GM12878 (cell line): ENCODE measurements at regions not wholly inside any gene's neighbourhood (a gene's known extent, or its start where the extent isn't known, plus 50 kb on each side); places are given as distances from the start of the nearest gene placed in this dataset.
A peak's percentile ranks its signal among the peaks of the same experiment; 100 is the strongest.

Experiments
- CHD1 ChIP-seq: IDR thresholded peaks from 2 replicates; pipeline ENCODE4 v1.6.1; 2012; ENCODE audit warnings: low read depth, low read length, improper control_type of control experiment
- DPF2 ChIP-seq: fragments of 450-650 bp; IDR thresholded peaks from 2 replicates; pipeline ENCODE4 v1.6.1; 2017; ENCODE audit warnings: mild to moderate bottlenecking
- ESRRA ChIP-seq: IDR thresholded peaks from 2 replicates; pipeline ENCODE4 v1.6.1; 2012; ENCODE audit warnings: mild to moderate bottlenecking, low read length, improper control_type of control experiment
- GABPA ChIP-seq: IDR thresholded peaks from 2 replicates; pipeline ENCODE4 v1.6.1; 2014; ENCODE audit warnings: antibody characterized with exemption, low read depth, mild to moderate bottlenecking, inconsistent platforms
- MYB ChIP-seq: fragments of 150-350 bp; IDR thresholded peaks from 2 replicates; pipeline ENCODE4 v1.6.1; 2014; ENCODE audit warnings: mild to moderate bottlenecking, low read depth, low read length, borderline replicate concordance
- NFXL1 ChIP-seq: fragments of 450-650 bp; IDR thresholded peaks from 2 replicates; pipeline ENCODE4 v1.6.1; 2017; ENCODE audit warnings: antibody characterized with exemption, mild to moderate bottlenecking, borderline replicate concordance
- RAD21 ChIP-seq: IDR thresholded peaks from 2 replicates; pipeline ENCODE4 v1.6.1; 2011; ENCODE audit warnings: mild to moderate bottlenecking, low read depth, low read length, moderate library complexity; ENCODE audit not compliant: insufficient read depth
- SMAD1 ChIP-seq: fragments of 450-650 bp; IDR thresholded peaks from 2 replicates; pipeline ENCODE4 v1.6.1; 2018; ENCODE audit warnings: mild to moderate bottlenecking, low read depth; ENCODE audit not compliant: partially characterized antibody
- SREBF2 ChIP-seq: IDR thresholded peaks from 2 replicates; pipeline ENCODE4 v1.6.1; 2012; ENCODE audit warnings: mild to moderate bottlenecking, low read length
- SRF ChIP-seq, 2 experiments: IDR thresholded peaks; 2 replicates each; pipeline ENCODE4 v1.6.1; 2011; ENCODE audit warnings: low read depth in 2 of 2, low read length in 2 of 2, mild to moderate bottlenecking in 1 of 2, moderate library complexity in 1 of 2
- STAT3 ChIP-seq: IDR thresholded peaks from 2 replicates; pipeline ENCODE4 v1.6.1; 2011; ENCODE audit warnings: low read depth, low read length, improper control_type of control experiment
- WRNIP1 ChIP-seq: IDR thresholded peaks from 2 replicates; pipeline ENCODE4 v1.6.1; 2011; ENCODE audit warnings: low read depth, low read length, improper control_type of control experiment, borderline replicate concordance
- ZNF207 ChIP-seq: fragments of 450-650 bp; IDR thresholded peaks from 2 replicates; pipeline ENCODE4 v1.6.1; 2014; ENCODE audit warnings: antibody characterized with exemption, mild to moderate bottlenecking, borderline replicate concordance
- ZNF24 ChIP-seq: fragments of 450-650 bp; IDR thresholded peaks from 2 replicates; pipeline ENCODE4 v1.6.1; 2017; ENCODE audit warnings: antibody characterized with exemption, mild to moderate bottlenecking
- TF ChIP-seq, protein P1 (sequence below): IDR thresholded peaks from 2 replicates; pipeline ENCODE4 v1.6.1; 2011; ENCODE audit warnings: mild to moderate bottlenecking, low read depth, low read length, moderate library complexity; ENCODE audit not compliant: insufficient replicate concordance
- TF ChIP-seq, protein P2 (sequence below): fragments of 150-350 bp; IDR thresholded peaks from 2 replicates; pipeline ENCODE4 v1.6.1; 2014; ENCODE audit warnings: mild to moderate bottlenecking, low read depth, low read length
- TF ChIP-seq, protein P3 (sequence below): IDR thresholded peaks from 2 replicates; pipeline ENCODE4 v1.6.1; 2012; ENCODE audit warnings: improper control_type of control experiment, low read depth, low read length; ENCODE audit not compliant: insufficient replicate concordance
- TF ChIP-seq, protein P4 (sequence below): fragments of 450-650 bp; IDR thresholded peaks from 2 replicates; pipeline ENCODE4 v1.6.1; 2017; ENCODE audit warnings: borderline replicate concordance
- TF ChIP-seq, protein P5 (sequence below): fragments of 450-650 bp; IDR thresholded peaks from 2 replicates; pipeline ENCODE4 v1.6.1; 2017; ENCODE audit warnings: mild to moderate bottlenecking, low read depth, inconsistent platforms; ENCODE audit not compliant: poor library complexity, severe bottlenecking

DNA sequence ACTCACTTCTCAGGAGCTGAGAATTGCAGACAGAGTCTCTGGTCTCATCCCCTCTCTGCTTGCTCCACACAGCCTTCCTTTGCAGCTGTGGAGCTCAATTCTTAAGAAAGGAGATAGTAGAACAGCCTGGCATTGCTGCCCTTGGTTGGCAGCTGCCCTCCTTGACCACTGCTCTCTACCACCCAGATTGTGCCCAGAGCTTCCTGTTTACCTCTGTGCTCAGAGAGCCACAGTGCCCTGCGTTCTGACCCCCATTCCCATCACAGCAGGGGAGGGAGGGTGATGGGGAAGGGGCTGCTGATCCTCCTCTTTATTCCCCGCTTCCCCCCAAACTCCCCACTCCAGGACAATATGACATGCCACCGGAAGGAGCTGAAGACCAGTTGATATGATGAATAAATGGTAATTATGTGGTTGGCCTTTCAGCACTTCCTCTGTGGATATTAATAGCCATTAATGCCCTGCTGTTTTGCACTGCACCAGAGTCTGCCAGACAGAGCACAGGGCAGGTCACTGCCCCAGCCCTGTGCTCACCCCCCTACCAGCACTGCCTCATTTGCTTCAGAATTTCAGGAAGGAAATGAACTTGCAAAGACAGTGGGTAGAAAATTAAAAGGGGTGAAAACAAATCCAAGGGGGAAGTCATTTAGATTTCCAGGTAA, 426.8 kb upstream of the CADM1 start (continued):
- TF ChIP-seq ESRRA (no peak), ZNF207 (no peak), STAT3 (no peak), WRNIP1 (no peak), MYB (no peak), RAD21 (no peak), GABPA (no peak), SREBF2 (no peak), ZNF24 (0 out of 2 replicates have a peak, but pooled peaks have one; percentile 58), SMAD1 (no peak), DPF2 (peak; percentile 61; the same call in 1 of the 2 replicates), SRF (IDR thresholded peaks at IDR 0.05; ENCODE audit: low read depth in 2 of 2, low read length in 2 of 2) (0 out of 4 replicates have a peak, but pooled peaks of 1 of the 2 experiments have one; percentile 25), NFXL1 (no peak), CHD1 (no peak)
- TF ChIP-seq, protein P1, sequence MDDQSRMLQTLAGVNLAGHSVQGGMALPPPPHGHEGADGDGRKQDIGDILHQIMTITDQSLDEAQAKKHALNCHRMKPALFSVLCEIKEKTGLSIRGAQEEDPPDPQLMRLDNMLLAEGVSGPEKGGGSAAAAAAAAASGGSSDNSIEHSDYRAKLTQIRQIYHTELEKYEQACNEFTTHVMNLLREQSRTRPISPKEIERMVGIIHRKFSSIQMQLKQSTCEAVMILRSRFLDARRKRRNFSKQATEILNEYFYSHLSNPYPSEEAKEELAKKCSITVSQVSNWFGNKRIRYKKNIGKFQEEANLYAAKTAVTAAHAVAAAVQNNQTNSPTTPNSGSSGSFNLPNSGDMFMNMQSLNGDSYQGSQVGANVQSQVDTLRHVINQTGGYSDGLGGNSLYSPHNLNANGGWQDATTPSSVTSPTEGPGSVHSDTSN = no peak
- TF ChIP-seq, protein P2, sequence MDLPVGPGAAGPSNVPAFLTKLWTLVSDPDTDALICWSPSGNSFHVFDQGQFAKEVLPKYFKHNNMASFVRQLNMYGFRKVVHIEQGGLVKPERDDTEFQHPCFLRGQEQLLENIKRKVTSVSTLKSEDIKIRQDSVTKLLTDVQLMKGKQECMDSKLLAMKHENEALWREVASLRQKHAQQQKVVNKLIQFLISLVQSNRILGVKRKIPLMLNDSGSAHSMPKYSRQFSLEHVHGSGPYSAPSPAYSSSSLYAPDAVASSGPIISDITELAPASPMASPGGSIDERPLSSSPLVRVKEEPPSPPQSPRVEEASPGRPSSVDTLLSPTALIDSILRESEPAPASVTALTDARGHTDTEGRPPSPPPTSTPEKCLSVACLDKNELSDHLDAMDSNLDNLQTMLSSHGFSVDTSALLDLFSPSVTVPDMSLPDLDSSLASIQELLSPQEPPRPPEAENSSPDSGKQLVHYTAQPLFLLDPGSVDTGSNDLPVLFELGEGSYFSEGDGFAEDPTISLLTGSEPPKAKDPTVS = no peak
- TF ChIP-seq, protein P3, sequence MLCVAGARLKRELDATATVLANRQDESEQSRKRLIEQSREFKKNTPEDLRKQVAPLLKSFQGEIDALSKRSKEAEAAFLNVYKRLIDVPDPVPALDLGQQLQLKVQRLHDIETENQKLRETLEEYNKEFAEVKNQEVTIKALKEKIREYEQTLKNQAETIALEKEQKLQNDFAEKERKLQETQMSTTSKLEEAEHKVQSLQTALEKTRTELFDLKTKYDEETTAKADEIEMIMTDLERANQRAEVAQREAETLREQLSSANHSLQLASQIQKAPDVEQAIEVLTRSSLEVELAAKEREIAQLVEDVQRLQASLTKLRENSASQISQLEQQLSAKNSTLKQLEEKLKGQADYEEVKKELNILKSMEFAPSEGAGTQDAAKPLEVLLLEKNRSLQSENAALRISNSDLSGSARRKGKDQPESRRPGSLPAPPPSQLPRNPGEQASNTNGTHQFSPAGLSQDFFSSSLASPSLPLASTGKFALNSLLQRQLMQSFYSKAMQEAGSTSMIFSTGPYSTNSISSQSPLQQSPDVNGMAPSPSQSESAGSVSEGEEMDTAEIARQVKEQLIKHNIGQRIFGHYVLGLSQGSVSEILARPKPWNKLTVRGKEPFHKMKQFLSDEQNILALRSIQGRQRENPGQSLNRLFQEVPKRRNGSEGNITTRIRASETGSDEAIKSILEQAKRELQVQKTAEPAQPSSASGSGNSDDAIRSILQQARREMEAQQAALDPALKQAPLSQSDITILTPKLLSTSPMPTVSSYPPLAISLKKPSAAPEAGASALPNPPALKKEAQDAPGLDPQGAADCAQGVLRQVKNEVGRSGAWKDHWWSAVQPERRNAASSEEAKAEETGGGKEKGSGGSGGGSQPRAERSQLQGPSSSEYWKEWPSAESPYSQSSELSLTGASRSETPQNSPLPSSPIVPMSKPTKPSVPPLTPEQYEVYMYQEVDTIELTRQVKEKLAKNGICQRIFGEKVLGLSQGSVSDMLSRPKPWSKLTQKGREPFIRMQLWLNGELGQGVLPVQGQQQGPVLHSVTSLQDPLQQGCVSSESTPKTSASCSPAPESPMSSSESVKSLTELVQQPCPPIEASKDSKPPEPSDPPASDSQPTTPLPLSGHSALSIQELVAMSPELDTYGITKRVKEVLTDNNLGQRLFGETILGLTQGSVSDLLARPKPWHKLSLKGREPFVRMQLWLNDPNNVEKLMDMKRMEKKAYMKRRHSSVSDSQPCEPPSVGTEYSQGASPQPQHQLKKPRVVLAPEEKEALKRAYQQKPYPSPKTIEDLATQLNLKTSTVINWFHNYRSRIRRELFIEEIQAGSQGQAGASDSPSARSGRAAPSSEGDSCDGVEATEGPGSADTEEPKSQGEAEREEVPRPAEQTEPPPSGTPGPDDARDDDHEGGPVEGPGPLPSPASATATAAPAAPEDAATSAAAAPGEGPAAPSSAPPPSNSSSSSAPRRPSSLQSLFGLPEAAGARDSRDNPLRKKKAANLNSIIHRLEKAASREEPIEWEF = no peak
- TF ChIP-seq, protein P4, sequence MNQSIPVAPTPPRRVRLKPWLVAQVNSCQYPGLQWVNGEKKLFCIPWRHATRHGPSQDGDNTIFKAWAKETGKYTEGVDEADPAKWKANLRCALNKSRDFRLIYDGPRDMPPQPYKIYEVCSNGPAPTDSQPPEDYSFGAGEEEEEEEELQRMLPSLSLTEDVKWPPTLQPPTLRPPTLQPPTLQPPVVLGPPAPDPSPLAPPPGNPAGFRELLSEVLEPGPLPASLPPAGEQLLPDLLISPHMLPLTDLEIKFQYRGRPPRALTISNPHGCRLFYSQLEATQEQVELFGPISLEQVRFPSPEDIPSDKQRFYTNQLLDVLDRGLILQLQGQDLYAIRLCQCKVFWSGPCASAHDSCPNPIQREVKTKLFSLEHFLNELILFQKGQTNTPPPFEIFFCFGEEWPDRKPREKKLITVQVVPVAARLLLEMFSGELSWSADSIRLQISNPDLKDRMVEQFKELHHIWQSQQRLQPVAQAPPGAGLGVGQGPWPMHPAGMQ = no peak
- TF ChIP-seq, protein P5, sequence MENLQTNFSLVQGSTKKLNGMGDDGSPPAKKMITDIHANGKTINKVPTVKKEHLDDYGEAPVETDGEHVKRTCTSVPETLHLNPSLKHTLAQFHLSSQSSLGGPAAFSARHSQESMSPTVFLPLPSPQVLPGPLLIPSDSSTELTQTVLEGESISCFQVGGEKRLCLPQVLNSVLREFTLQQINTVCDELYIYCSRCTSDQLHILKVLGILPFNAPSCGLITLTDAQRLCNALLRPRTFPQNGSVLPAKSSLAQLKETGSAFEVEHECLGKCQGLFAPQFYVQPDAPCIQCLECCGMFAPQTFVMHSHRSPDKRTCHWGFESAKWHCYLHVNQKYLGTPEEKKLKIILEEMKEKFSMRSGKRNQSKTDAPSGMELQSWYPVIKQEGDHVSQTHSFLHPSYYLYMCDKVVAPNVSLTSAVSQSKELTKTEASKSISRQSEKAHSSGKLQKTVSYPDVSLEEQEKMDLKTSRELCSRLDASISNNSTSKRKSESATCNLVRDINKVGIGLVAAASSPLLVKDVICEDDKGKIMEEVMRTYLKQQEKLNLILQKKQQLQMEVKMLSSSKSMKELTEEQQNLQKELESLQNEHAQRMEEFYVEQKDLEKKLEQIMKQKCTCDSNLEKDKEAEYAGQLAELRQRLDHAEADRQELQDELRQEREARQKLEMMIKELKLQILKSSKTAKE = peak; percentile 52
